ENCODE measurements at regions not wholly inside any gene's neighbourhood (a gene's known extent, or its start where the extent isn't known, plus 50 kb on each side); places are given as distances from the start of the nearest gene placed in this dataset.

DNA sequence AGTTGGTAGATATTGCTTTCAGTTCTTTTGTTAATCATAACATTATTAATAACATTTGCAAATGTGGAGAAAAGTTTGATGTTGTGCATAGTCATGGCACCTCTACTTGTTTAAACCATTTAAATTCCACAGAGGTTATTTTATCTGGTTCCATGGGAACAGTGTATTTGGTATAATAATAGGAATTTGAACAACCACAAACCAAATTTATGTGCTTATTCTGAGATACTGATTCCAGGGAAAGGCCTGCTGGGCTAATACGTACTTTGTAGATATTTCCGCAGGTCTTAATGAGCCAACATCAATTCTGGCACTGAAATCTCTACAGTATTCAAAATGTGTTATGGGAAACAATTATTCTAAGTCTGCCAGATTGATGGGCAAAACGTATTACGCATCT lies 319.0 kb downstream of the DKK2 start:
- no peaks in the 10 kb centered on the region for H3K27me3 ChIP-seq
- 90 to 91% methylated on average over 4 of the region's 4 CpGs for WGBS, 2 donors
- H3K4me3 ChIP-seq = no peak overlapping the region
- no peak overlapping the region for H3K27ac ChIP-seq
- TF ChIP-seq, protein P1, sequence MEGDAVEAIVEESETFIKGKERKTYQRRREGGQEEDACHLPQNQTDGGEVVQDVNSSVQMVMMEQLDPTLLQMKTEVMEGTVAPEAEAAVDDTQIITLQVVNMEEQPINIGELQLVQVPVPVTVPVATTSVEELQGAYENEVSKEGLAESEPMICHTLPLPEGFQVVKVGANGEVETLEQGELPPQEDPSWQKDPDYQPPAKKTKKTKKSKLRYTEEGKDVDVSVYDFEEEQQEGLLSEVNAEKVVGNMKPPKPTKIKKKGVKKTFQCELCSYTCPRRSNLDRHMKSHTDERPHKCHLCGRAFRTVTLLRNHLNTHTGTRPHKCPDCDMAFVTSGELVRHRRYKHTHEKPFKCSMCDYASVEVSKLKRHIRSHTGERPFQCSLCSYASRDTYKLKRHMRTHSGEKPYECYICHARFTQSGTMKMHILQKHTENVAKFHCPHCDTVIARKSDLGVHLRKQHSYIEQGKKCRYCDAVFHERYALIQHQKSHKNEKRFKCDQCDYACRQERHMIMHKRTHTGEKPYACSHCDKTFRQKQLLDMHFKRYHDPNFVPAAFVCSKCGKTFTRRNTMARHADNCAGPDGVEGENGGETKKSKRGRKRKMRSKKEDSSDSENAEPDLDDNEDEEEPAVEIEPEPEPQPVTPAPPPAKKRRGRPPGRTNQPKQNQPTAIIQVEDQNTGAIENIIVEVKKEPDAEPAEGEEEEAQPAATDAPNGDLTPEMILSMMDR (IDR thresholded peaks at IDR 0.05) = no peak
- no peak for TF ChIP-seq EP300 (IDR thresholded peaks at IDR 0.05)
- no peak for TF ChIP-seq POLR2A (IDR thresholded peaks at IDR 0.05)
- intact Hi-C loops (cut with DNase I) = no loop called here
- no peaks in the 10 kb centered on the region for H3K4me1 ChIP-seq
- no peak for DNase-seq
- H3K36me3 ChIP-seq = no peaks in the 10 kb centered on the region
- no peaks in the 10 kb centered on the region for H3K9me3 ChIP-seq

DNA sequence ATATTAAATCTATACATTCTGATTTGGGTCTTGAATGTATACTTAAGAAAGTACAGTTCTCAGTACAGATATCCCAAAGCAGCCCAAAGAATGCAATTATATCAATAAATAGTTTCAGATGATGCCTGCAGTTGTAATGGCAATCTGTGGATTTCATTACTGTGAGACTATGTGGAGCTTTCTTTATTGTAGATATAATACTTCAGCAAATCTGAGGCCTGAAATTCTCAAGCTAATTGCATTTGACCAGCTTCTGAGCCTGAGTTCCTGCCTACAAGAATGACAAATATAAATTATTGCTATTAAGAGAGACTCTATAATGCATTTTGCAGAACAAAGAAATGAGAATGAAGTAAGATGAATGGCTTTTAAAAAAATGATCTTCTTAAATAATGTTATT lies 320.3 kb downstream of the DKK2 start:
- Histone ChIP-seq H3K9me3 (no peaks in the 10 kb centered on the region), H3K36me3 (no peaks in the 10 kb centered on the region), H3K27ac (no peak overlapping the region), H3K27me3 (no peaks in the 10 kb centered on the region), H3K4me3 (no peak overlapping the region), H3K4me1 (no peaks in the 10 kb centered on the region)
- intact Hi-C loops (cut with DNase I) = no loop called here
- no peak for DNase-seq
- TF ChIP-seq EP300 (IDR thresholded peaks at IDR 0.05) (no peak), POLR2A (IDR thresholded peaks at IDR 0.05) (no peak), POLR2AphosphoS5 (IDR thresholded peaks at IDR 0.05) (no peak)

DNA sequence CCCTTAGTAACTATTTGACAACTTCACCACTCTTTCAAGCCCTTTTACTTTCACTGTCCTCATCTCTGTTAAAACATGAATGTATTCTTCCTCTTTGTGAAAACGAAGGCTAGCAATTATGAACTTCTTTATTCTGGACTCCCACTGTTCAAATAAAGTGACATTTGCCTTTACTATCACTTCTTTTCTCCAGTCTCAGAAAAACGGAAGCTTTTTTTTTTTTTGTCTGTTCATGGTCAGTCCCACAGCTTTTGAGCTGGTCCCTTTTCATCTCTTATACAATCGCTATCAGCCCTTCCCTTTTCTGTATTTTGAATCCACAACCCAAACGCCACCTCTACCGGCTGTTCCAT lies 327.7 kb downstream of the DKK2 start:
- 50 to 57% methylated on average over 5 of the region's 5 CpGs for WGBS, 2 donors
- DNase-seq = no peak
- H3K27ac ChIP-seq = no peak overlapping the region

DNA sequence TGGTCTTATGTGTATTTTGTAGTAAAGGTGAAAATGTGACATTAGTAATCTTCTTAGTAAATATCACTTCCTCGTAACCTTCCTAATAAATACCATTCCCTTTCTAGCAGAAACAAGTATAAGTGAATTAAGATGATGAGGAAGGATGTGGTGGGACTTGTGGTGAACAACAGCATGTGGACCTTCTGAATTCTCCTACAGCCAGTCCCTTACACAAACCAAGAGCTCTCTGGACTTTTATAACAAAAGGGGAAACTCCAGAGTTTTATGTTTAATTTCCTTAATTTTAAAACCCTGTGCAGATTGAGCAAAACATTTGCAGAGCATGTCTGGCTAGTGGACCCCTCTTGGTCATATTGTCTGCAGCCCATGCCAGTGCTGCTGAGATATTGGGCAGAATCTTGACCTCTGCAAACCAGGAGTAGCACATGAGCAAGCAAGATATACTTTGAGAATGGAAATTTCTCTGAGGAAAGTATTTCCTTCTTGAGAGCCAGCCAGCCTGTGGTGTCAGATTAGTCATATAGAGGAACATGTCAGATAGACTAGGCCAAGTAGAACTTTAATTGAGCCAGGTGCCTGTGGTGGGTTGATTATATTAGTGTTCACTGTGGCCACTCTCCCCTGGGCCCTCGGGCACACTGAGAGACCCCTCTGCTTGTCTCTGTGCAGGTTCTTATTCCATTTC lies 328.2 kb downstream of the DKK2 start:
- intact Hi-C loops (cut with DNase I) = no loop called here
- H3K4me1 ChIP-seq = no peaks in the 10 kb centered on the region
- no peaks in the 10 kb centered on the region for H3K9me3 ChIP-seq
- TF ChIP-seq POLR2A (IDR thresholded peaks at IDR 0.05) (no peak), EP300 (IDR thresholded peaks at IDR 0.05) (no peak), POLR2AphosphoS5 (IDR thresholded peaks at IDR 0.05) (no peak)
- TF ChIP-seq, protein P1 (IDR thresholded peaks at IDR 0.05) = no peak
- H3K4me3 ChIP-seq = no peak overlapping the region
- H3K27ac ChIP-seq = no peak overlapping the region
- H3K36me3 ChIP-seq = no peaks in the 10 kb centered on the region
- WGBS, 2 donors = 54 to 59% methylated on average over 2 of the region's 2 CpGs
- no peak for DNase-seq
- H3K27me3 ChIP-seq = no peaks in the 10 kb centered on the region

More for the DNA sequence above, 327.7 kb downstream of the DKK2 start:
- Histone ChIP-seq H3K27me3 (no peaks in the 10 kb centered on the region), H3K36me3 (no peaks in the 10 kb centered on the region), H3K9me3 (no peaks in the 10 kb centered on the region), H3K4me1 (no peaks in the 10 kb centered on the region), H3K4me3 (no peak overlapping the region)
- no peak for TF ChIP-seq EP300 (IDR thresholded peaks at IDR 0.05)
- TF ChIP-seq POLR2AphosphoS5 (IDR thresholded peaks at IDR 0.05) = no peak
- TF ChIP-seq, protein P1 (IDR thresholded peaks at IDR 0.05) = no peak
- no peak for TF ChIP-seq POLR2A (IDR thresholded peaks at IDR 0.05)
- intact Hi-C loops (cut with DNase I) = no loop called here

DNA sequence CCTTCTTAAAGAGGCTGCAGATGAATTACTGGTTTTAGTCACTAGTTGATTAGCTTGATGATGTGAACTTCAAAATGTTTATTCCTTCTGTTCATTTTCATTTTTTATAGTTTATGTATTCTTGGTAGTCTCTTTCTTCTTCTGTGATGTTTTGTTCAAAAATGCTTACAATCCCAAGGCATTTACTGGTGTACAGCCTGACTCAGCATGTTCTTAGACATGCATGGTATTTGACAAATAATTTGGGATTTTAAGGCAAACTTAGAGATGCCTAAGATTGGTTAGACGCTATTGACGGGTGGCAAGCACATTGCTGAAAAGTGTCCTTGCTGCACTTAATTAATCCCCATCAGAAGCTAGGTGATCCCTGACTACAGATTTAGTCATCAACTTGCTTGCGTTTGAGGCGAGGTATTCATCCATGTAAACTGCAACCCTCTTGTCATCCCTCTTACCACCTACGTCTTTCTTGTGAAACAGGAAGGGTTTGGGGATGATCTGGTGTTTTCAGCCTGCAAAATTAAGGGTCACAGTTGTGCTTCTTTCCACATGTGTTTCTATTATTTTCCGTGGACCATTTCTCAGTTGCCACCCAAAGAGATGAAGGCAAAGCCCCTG lies 331.8 kb downstream of the DKK2 start:
- no peak overlapping the region for H3K27ac ChIP-seq
- WGBS, 2 donors = 70 to 77% methylated on average over 6 of the region's 6 CpGs
- no peaks in the 10 kb centered on the region for H3K9me3 ChIP-seq
- no peaks in the 10 kb centered on the region for H3K36me3 ChIP-seq
- H3K27me3 ChIP-seq = no peaks in the 10 kb centered on the region
- no peaks in the 10 kb centered on the region for H3K4me1 ChIP-seq
- DNase-seq = no peak
- TF ChIP-seq POLR2AphosphoS5 (IDR thresholded peaks at IDR 0.05) (no peak), POLR2A (IDR thresholded peaks at IDR 0.05) (no peak), EP300 (IDR thresholded peaks at IDR 0.05) (no peak)
- TF ChIP-seq, protein P1 (IDR thresholded peaks at IDR 0.05) = no peak
- intact Hi-C loops (cut with DNase I) = no loop called here
- H3K4me3 ChIP-seq = no peak overlapping the region

All from sigmoid colon (tissue), 6 donors.